HG03469 (cell line): ENCODE measurements at regions not wholly inside any gene's neighbourhood (a gene's known extent, or its start where the extent isn't known, plus 50 kb on each side); places are given as distances from the start of the nearest gene placed in this dataset.
A peak's percentile ranks its signal among the peaks of the same experiment; 100 is the strongest.
"Not testable (repeated sequence)": the region's sequence is repeated elsewhere in the genome, so short reads cannot be mapped to it uniquely, and the experiment has no call there.

ENCODE experiments used
- ATAC-seq: cut with Tn5 transposase; IDR thresholded peaks from one replicate; pipeline ENCODE4 v1.9.1; 2021; ENCODE audit warnings: mild to moderate bottlenecking, moderate library complexity, moderate number of reproducible peaks; ENCODE audit not compliant: unreplicated experiment

GRCh38 chr14:49946320-49947141, 53.6 kb downstream of the ARF6 start:
- no peak for ATAC-seq

DNA sequence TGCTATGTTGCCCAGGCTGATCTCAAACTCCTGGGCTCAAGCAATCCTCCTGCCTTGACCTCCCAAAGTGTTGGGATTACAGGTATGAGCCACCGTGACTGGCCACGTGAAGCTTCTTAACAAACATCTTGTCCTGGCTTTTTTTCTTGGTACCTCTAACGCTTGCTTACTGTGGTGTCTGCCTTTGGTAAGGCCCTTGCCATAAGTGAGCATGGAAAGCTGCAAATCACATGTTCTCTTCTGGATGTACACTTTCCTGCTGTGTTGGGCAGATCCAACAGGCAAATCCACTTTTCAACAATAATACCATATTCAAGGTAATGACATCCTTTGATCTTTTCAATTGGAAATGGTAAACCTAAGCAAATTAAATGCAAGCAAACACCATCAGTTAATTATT, 54.6 kb downstream of the ARF6 start:
- no peak for ATAC-seq

- ATAC-seq = no peak
Measured at GRCh38 chr14:49950275-49951228, 57.7 kb downstream of the ARF6 start.

- ATAC-seq = no peak
Measured at GRCh38 chr14:49951229-49951607, 58.3 kb downstream of the ARF6 start.

DNA sequence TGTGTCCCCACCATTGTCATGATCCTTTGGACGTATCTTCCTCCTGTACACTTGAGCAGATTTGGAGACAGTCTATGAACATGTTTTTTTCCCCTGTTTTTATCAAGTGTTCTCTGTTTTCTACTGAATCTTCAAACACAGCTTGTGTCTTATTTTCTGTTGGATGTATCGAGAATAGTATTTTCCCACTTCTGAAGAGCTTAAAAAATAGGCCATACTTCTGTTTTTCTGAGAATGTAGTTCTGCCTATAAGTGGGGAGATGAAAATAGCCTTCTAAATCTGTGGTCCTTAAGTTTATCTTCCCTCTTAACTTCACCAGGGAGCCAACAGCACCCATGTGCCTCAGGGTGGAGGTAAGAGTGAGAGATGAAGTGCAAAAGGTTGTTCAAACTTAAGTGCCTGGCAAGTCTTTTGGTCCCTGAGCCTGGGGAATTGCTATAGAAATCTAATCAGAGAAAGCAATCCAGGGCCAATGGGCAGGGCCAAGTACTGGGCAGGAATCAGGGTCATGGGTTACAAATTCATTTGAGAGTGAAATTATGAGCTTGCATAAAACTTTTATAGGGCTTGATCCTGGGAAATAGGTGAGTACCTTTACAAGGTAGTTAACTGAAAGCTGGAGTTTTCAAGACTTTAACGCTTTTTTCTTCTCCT, 58.9 kb downstream of the ARF6 start:
- ATAC-seq = no peak

DNA sequence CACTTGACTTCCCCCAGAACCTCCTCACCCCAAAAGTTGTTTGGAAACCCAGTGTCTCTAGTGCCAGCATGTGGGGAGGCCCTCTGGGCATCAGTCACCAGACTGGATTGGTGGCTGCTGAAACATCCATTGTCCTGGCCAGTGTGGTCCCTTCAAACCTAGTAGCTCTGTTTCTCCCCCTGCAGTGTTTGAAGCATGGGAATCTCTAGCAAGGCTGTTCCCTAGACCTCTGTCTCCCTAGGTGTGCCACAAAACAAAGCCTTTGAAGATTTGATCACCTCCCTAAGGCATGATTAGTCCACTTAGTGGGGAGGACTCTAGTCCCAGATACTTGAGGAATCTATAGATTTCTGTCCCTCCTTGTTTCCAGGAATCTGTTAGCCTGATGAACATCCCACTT, 60.3 kb downstream of the ARF6 start:
- no peak for ATAC-seq

GRCh38 chr14:49954171-49954631, 61.3 kb downstream of the ARF6 start:
- ATAC-seq = no peak

DNA sequence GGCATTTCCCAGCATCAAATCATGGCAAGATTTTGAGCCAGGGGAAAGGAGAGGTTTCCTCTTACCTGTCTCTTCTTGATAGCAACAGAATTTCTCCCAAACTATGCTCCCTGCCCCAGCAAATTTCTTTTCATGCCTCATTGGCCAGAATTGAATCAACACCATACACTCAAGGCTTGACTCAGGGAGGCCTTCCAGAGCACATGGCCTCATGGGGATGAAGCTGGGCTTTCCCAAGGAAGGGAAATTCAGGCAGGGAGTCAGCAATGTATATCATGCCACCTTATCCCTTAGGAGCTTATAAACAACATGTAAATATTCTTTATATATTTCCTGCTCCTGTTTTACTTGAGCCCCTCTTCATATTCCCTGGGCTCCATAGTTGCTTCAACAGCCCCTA, 62.1 kb downstream of the ARF6 start:
- ATAC-seq = no peak

- ATAC-seq = no peak
Measured at GRCh38 chr14:49957089-49957852, 64.4 kb downstream of the ARF6 start.

GRCh38 chr14:49959822-49960408, 67.0 kb downstream of the ARF6 start:
- ATAC-seq = peak; percentile 36

DNA sequence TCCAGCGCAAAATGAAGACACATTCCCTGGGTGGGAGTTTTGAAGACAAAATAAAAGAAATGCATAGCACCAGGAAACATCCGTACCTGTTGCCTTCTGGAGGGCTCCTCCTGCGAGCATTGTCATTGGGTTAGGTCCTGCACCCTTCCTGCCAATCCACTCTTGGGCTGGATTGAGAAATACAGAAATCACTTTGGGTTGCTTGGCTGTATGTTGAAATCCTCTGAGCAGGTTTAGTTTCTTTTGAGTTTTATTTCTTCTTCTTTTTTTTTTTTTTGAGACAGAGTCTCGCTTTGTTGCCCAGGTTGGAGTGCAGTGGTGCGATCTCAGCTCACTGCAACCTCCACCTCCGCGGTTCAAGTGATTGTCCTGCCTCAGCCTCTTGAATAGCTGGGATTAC, 67.6 kb downstream of the ARF6 start:
- ATAC-seq = no peak

GRCh38 chr14:49961270-49962222, 68.7 kb downstream of the ARF6 start:
- no peak for ATAC-seq

- ATAC-seq = no peak
Measured at GRCh38 chr14:49962621-49963020, 69.7 kb downstream of the ARF6 start.

- not testable (repeated sequence) for ATAC-seq
Measured at GRCh38 chr14:49965068-49965651, 72.3 kb downstream of the ARF6 start.

DNA sequence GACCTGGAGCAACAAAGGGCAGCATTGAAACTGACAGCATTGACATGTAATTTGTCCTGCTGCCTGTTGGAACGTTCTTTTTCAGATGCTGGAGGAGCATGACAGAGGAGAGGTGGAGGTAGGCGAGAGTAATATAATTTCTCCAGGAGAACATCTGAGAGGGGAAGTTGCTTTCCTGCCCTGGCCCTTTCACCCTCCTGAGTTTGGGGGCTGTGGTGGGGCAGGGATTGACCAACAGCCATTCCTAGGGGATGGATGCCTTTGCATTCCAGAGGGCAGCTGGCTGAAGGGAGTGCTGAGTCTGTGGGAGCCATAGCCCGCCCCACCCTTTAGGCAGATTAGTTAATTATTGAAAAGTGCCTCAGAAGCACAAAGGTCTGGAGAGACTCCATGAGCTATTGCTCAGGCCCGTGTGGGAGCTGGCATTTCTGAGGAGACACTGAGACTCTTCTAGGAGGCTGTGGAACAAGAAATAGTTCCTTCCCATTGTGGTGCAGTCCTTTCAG, 73.5 kb downstream of the ARF6 start:
- ATAC-seq = no peak

- no peak for ATAC-seq
Measured at GRCh38 chr14:49966971-49967630, 74.2 kb downstream of the ARF6 start.

DNA sequence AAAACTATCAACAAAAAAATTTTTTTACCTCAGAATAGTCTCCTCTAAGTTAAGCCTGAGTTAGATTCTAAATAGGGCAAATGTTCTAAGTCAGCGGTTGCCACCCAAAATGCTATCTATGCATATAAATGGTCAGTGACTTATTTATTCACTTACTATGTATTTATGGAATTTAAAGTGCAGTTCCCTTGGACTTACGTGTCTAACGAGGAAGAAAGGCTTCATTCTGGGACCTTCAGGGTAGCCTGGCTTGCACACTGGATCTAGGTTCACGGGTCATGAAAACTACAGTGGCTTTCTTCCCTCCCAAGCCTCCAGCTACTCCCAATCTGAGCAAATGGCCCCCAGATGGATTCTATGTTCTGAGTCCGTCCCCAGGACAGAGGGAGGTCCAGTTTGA, 77.1 kb downstream of the ARF6 start:
- no peak for ATAC-seq
